Dedifferentiated amniotic fluid mesenchymal stem cell (primary cell): ENCODE measurements at regions not wholly inside any gene's neighbourhood (a gene's known extent, or its start where the extent isn't known, plus 50 kb on each side); places are given as distances from the start of the nearest gene placed in this dataset.
"Not testable (repeated sequence)": the region's sequence is repeated elsewhere in the genome, so short reads cannot be mapped to it uniquely, and the experiment has no call there.

Experiments used
- DNase-seq: peaks from one replicate; pipeline ENCODE4 v3.0.0-alpha.2; 2016; ENCODE audit errors: extremely low spot score

DNA sequence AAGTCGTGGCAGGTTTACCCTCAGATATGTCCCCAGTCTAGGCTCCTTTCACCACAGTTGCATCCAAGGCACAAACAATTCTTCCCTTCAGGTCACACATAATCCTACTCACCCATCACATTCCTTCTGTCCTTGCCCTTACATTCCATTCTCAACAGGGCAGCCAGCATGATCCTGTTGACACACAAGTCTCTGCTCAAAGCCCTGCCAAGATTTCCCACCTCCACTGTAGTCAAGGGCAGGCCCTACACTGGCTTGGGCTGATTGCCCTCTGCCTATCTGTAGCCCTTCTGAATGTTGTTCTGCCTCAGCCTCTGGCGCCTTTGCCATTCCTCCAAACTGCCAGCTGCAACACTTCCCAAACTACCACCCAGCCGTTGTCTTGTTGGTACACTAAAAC lies 187.9 kb upstream of the AKR1E2 start:
- no peak for DNase-seq

DNA sequence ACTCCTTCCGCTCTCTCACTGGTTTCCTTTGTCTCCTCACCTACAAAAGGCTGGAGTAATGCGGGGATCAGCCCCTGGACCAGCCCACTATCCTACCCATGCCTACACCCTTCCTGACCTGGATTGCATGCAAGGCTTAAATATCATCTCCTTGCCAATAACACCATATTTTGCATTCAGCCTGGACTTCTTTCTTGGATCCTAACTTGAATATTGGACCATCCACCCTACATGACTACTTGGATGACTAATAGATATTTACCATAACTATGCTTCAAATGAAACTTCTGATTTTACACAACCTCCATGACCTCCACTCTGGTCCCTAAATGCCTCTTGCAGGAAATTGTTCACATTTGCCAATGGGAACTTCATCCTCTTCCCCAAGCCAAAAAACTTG lies 188.3 kb upstream of the AKR1E2 start:
- DNase-seq, result no peak

GRCh38 chr10:4635883-4636282 lies 190.1 kb upstream of the AKR1E2 start:
- DNase-seq, result no peak

DNA sequence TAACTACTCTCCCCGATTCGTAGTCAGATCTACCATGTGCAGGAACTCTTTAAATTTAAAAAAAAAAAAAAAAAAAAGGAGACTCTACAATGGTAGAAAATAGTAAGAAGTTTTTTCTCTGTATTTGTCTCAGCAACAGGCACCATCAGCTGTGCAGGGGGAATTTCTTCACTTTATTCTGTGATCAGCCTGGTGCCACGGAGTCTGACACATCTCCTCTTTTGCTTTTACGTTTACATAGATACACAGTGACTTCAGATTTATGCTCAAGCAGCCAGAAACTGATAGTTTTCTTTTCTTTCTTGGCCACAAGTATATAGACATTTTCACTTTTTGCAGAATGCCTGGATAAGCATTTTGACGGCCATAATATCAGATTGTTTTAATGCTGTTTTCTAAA lies 190.6 kb upstream of the AKR1E2 start:
- no peak for DNase-seq

DNA sequence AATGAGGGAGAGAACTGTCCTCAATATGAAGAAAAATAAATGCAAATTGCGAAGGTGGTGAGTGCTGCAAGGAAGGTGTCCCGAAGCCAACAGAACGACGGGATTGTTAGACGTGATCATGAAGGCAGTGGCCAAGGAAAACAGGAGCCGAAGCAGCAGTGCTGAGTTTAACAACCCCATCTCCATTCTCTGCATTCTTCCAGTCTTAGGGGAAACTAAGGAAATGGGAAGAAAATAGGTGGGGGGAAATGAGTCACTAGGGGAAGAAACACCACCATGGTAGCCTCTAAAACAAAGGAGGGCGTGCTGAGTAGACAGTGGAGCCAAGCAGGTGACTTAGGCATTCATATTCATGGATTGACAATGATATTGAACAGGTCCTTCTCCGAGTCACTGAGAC lies 192.2 kb upstream of the AKR1E2 start:
- DNase-seq, result no peak

- no peak for DNase-seq
Measured at GRCh38 chr10:4633186-4633585, 192.8 kb upstream of the AKR1E2 start.

DNA sequence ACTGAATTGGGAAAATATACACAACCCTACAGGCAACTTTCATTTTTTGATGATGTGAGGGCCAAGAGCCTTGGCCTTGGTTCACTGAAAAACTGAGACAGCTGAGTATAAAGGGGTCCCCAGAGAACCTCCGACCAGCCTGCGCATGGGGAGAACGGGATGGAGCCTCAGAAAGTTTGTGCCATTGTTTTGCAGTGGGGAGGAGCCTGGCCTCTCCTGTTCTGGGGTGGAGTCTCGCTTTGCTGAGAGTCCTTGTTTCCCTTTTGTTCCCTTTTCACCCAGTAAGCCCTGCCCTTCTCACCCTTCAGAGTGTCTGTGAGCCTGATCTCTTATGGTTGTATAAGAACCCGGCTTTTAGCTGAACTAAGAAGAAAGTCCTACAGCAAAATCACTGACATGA lies 193.2 kb upstream of the AKR1E2 start:
- DNase-seq, result no peak

GRCh38 chr10:4626919-4627318 lies 199.1 kb upstream of the AKR1E2 start:
- no peak for DNase-seq

GRCh38 chr10:4623757-4624420 lies 202.1 kb upstream of the AKR1E2 start:
- DNase-seq, result no peak

- DNase-seq, result no peak
Measured at GRCh38 chr10:4623200-4623599, 202.8 kb upstream of the AKR1E2 start.

GRCh38 chr10:4622384-4622783 lies 203.6 kb upstream of the AKR1E2 start:
- DNase-seq, result no peak

DNA sequence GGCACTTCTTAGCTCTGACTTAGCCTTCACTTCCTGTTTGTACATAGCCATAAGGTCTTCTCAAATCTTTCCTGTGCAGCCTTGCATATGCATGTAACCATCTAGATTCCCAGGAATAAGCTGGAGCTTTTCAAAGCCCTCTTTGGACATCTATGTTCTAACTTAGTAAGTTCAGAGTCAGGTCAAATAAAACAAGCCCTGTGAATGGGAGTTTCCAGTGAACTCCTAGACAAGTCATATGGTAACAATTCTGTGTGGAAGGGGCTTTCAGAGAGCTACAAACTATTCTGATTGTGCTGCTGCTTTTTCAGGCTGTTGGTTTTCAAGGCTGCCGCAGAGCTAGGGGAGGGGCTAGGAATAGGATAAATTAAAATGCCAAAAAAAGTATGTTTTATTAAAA lies 208.4 kb upstream of the AKR1E2 start:
- DNase-seq, result no peak

- DNase-seq, result no peak
Measured at GRCh38 chr10:4615042-4615441, 211.0 kb upstream of the AKR1E2 start.

DNA sequence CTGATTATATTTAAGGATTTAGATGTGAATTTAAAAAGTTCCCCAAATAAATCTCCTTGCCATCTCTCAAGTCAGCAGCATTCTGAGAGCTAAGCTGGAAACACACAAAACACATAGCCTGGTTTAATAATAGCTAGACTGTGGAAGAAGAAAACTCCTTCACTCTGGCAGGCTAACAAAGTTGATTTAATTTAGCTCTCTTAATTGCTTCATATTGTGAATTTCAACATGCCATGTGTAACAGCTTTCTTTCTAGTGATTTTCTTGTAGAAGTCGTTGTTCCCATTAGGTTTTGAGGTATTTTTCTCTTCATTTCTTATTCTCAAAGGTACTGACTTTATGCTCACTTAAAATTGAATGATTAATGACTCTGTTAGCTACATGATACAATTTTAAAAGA lies 216.8 kb upstream of the AKR1E2 start:
- no peak for DNase-seq

GRCh38 chr10:4607681-4608080 lies 218.3 kb upstream of the AKR1E2 start:
- no peak for DNase-seq

- no peak for DNase-seq
Measured at GRCh38 chr10:4606856-4607636, 219.0 kb upstream of the AKR1E2 start.

DNA sequence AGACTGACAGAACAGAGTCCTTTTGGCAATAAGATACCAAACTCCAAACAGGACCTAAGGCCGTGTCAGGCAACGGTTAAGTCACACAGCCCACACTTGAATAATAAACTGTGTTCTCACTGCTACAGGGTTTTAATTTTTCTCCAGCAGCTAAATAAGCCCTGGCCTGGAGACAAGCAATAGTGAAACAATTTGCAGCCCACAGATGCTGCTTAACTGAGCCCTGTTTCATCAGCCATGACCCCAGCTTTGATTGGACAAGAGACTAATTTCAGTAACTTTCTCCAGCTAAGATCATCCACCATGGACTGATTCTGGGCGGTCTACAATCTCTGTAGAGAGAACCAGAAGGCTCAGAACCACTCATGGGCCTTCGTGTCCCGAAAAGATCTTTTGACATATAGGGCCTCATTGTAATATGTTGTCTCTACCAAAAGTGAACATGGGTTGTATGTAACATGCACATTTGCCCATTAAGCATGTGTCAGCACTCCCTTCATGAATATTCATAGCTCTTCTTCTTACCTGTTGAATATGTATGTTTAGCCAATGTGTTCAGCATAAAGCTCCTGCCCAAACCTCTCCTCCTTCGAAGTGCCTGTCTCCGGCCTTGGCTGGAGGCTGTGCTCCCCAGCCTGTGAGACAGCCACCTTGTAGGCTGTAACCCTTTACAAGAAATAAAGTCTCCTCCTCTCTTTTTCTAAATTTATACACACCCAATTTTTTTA lies 223.1 kb upstream of the AKR1E2 start:
- no peak for DNase-seq

DNA sequence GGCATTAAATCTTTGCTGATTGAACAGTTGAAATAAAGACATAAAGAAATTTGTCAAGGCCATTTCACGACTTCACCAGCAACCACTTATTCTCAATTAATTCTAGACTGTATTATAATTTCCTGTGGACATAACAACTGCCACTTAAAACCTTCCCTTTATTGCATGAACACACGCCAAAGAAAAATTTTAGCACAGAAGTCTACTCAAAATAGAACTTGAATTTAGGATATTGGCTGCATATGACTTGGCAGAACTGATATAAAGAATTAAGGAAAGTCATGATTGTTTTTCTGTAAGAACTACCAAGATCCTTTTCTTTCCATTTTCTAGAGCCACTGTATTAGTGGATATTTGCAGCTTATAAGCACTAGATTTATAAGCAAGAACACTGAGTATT lies 226.5 kb upstream of the AKR1E2 start:
- no peak for DNase-seq

DNA sequence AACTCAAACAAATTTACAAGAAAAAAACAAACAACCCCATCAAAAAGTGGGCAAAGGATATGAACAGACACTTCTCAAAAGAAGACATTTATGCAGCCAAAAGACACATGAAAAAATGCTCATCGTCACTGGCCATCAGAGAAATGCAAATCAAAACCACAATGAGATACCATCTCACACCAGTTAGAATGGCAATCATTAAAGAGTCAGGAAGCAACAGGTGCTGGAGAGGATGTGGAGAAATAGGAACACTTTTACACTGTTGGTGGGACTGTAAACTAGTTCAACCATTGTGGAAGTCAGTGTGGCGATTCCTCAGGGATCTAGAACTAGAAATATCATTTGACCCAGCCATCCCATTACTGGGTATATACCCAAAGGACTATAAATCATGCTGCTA lies 228.1 kb upstream of the AKR1E2 start:
- DNase-seq, result not testable (repeated sequence)

DNA sequence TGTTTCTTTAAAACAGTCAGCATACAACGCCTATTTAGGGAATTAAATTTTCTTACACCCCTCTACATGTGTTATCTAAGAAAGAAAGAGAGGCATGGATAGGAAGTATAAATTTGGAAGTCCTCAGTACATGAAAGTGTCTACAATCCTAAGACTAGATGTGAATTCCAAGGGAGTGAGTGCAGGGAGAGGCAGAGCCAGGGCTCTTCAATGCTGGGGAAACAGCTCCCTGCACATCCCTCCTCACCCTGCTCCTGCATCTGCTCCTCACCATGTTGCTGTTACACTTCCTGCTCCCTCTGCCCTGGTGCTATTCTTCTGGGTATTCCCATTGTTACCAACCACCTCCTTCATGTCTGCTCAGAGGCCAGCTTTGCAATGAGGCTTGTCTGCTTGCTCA lies 229.1 kb upstream of the AKR1E2 start:
- peak; percentile 21 for DNase-seq

DNA sequence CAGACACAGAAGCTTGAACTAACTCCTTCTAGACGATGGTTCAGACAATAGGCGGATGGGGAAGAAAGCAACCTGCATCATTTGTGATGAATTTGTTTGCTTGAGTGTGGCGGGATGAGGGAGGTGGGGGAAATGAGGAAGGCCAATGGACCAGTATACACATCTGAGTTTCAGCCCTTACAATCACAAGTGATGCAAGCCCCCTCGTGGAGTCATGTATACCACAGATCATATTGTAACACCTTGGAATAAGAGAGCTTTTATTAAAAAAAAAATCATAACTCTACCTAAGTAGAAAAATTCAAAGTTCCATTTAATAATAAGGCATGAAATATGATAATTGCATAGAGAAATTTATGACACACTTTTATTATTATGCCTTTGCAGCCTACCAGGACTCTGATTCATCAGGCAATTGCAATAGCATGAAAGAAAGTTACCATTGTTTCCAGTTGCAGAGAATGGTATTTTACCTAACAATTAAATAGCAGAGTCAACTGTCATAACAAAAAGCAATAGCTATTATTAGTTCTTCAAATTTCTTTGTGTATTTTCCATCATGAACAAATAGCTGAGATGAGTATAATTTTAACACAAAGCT lies 230.2 kb upstream of the AKR1E2 start:
- DNase-seq, result peak; percentile 38

DNA sequence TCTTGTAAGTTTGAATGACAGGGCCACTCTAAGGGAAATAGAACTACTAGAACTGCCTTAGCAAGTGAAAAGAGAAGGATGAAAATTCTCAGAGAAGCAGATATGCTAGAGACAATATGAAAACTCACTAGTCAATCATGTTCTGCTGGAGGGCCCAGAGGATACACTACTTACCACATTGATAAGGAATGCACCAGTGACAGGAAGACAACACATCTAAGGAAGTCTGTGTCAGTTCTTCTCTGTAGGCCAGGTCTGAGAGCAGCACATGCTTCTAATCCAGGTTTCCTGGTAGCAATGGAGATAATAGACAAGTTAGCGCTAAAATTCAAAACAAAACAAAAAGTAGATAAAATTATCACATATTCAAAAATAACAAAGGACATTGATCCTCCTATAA lies 235.2 kb upstream of the AKR1E2 start:
- DNase-seq, result no peak

DNA sequence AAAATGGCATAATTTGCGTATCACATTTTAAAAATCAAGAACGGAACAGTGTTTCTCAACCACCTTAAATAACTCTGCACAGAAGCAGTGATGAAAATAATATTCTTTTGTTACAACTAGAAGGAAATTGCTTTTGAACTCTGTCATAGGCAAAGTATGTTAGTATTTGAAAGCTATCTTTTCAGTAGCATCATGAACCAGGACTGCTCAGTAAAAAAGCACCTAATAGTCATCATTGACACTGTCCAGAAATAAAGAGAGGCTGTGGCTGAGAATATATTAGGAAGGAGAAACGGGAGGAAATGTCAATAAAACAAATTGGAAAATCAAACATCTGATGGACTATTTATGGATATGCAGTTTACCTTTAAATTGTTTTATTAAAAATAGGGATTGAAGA lies 237.2 kb upstream of the AKR1E2 start:
- DNase-seq, result no peak
